Inferior parietal cortex (tissue), 1 donor: ENCODE measurements at regions not wholly inside any gene's neighbourhood (a gene's known extent, or its start where the extent isn't known, plus 50 kb on each side); places are given as distances from the start of the nearest gene placed in this dataset.
"Not testable (repeated sequence)": the region's sequence is repeated elsewhere in the genome, so short reads cannot be mapped to it uniquely, and the experiment has no call there.

Experiments
- DNase-seq: peaks from one replicate; pipeline ENCODE4 v3.0.0-alpha.2; 2016; ENCODE audit errors: extremely low spot score

- no peak for DNase-seq
Observed at GRCh38 chrX:125505207-125505606, 185.5 kb downstream of the TEX13C start.

GRCh38 chrX:125507119-125507518 is 187.4 kb downstream of the TEX13C start:
- DNase-seq: no peak

GRCh38 chrX:125520029-125520428 is 200.4 kb downstream of the TEX13C start:
- DNase-seq: no peak

- DNase-seq: no peak
Observed at GRCh38 chrX:125522752-125523151, 203.1 kb downstream of the TEX13C start.

GRCh38 chrX:125532411-125533089 is 212.9 kb downstream of the TEX13C start:
- DNase-seq: no peak

GRCh38 chrX:125533352-125533751 is 213.7 kb downstream of the TEX13C start:
- no peak for DNase-seq

- DNase-seq: no peak
Observed at GRCh38 chrX:125544031-125544660, 224.5 kb downstream of the TEX13C start.

- no peak for DNase-seq
Observed at GRCh38 chrX:125544856-125545255, 225.2 kb downstream of the TEX13C start.

GRCh38 chrX:125577479-125577878 is 257.8 kb downstream of the TEX13C start:
- no peak for DNase-seq

GRCh38 chrX:125604448-125604847 is 284.8 kb downstream of the TEX13C start:
- DNase-seq: no peak

- DNase-seq: no peak
Observed at GRCh38 chrX:125605145-125605544, 285.5 kb downstream of the TEX13C start.

- DNase-seq: not testable (repeated sequence)
Observed at GRCh38 chrX:125614591-125615343, 295.1 kb downstream of the TEX13C start.

- no peak for DNase-seq
Observed at GRCh38 chrX:125620715-125621587, 301.3 kb downstream of the TEX13C start.

GRCh38 chrX:125621588-125621927 is 301.9 kb downstream of the TEX13C start:
- no peak for DNase-seq

- DNase-seq: peak; percentile 1
Observed at GRCh38 chrX:125622899-125623298, 303.2 kb downstream of the TEX13C start.

GRCh38 chrX:125627676-125628075 is 308.0 kb downstream of the TEX13C start:
- DNase-seq: no peak

- DNase-seq: no peak
Observed at GRCh38 chrX:125628435-125628834, 308.8 kb downstream of the TEX13C start.

- DNase-seq: no peak
Observed at GRCh38 chrX:125641405-125641804, 321.7 kb downstream of the TEX13C start.

- DNase-seq: no peak
Observed at GRCh38 chrX:125646195-125646594, 326.5 kb downstream of the TEX13C start.

GRCh38 chrX:125651426-125651825 is 331.8 kb downstream of the TEX13C start:
- DNase-seq: no peak

GRCh38 chrX:125654501-125654900 is 334.8 kb downstream of the TEX13C start:
- DNase-seq: no peak

GRCh38 chrX:125673758-125674157 is 354.1 kb downstream of the TEX13C start:
- DNase-seq: no peak
